Activated T-cell treated with anti-CD3 and anti-CD28 coated beads, Interleukin-2, amount 50 U/mL, for 24 hours (primary cell): ENCODE measurements at regions not wholly inside any gene's neighbourhood (a gene's known extent, or its start where the extent isn't known, plus 50 kb on each side); places are given as distances from the start of the nearest gene placed in this dataset.

Experiments
- DNase-seq: peaks from one replicate; pipeline ENCODE4 v3.0.0-alpha.2; 2020
- H3K27ac Mint-ChIP-seq: 2 replicates; pipeline ENCODE4 v1.8.0; 2020; ENCODE audit warnings: mild to moderate bottlenecking, mixed read lengths
- H3K27me3 Mint-ChIP-seq: 2 replicates; pipeline ENCODE4 v1.8.0; 2020; ENCODE audit warnings: mixed read lengths
- H3K36me3 Mint-ChIP-seq: 2 replicates; pipeline ENCODE4 v1.8.0; 2020; ENCODE audit warnings: low read depth, mixed read lengths
- H3K4me1 Mint-ChIP-seq: 2 replicates; pipeline ENCODE4 v1.8.0; 2020; ENCODE audit warnings: low read depth, mixed read lengths
- H3K4me3 Mint-ChIP-seq: 2 replicates; pipeline ENCODE4 v1.8.0; 2020; ENCODE audit warnings: mild to moderate bottlenecking, moderate library complexity, mixed read lengths
- H3K9me3 Mint-ChIP-seq: 2 replicates; pipeline ENCODE4 v1.8.0; 2020; ENCODE audit warnings: mixed read lengths

- peaks cover 10% of the 10 kb centered on the region for H3K27me3 Mint-ChIP-seq
- no peaks in the 10 kb centered on the region for H3K9me3 Mint-ChIP-seq
- H3K4me1 Mint-ChIP-seq, result no peaks in the 10 kb centered on the region
- no peak overlapping the region for H3K27ac Mint-ChIP-seq
- no peak overlapping the region for H3K4me3 Mint-ChIP-seq
- no peaks in the 10 kb centered on the region for H3K36me3 Mint-ChIP-seq
- DNase-seq, result no peak
These were observed 158.1 kb downstream of the RBFOX3 start for GRCh38 chr17:79452706-79453105.

- H3K27me3 Mint-ChIP-seq, result peaks cover 10% of the 10 kb centered on the region
- no peaks in the 10 kb centered on the region for H3K36me3 Mint-ChIP-seq
- H3K4me3 Mint-ChIP-seq, result no peak overlapping the region
- H3K4me1 Mint-ChIP-seq, result no peaks in the 10 kb centered on the region
- no peak overlapping the region for H3K27ac Mint-ChIP-seq
- no peak for DNase-seq
- H3K9me3 Mint-ChIP-seq, result no peaks in the 10 kb centered on the region
These were observed 159.7 kb downstream of the RBFOX3 start for GRCh38 chr17:79451167-79451566.

- Mint-ChIP-seq H3K9me3 (no peaks in the 10 kb centered on the region), H3K4me3 (no peak overlapping the region), H3K27me3 (peaks cover 2% of the 10 kb centered on the region), H3K27ac (no peak overlapping the region), H3K36me3 (no peaks in the 10 kb centered on the region), H3K4me1 (no peaks in the 10 kb centered on the region)
- no peak for DNase-seq
These were observed 164.3 kb downstream of the RBFOX3 start for GRCh38 chr17:79446399-79447009.

- Mint-ChIP-seq H3K4me3 (no peak overlapping the region), H3K4me1 (no peaks in the 10 kb centered on the region), H3K27ac (no peak overlapping the region), H3K27me3 (peaks cover 8% of the 10 kb centered on the region), H3K36me3 (no peaks in the 10 kb centered on the region), H3K9me3 (no peaks in the 10 kb centered on the region)
- no peak for DNase-seq
These were observed 166.7 kb downstream of the RBFOX3 start for GRCh38 chr17:79444198-79444597.

- H3K27me3 Mint-ChIP-seq, result peaks cover 7% of the 10 kb centered on the region
- no peak overlapping the region for H3K27ac Mint-ChIP-seq
- H3K4me3 Mint-ChIP-seq, result no peak overlapping the region
- no peak for DNase-seq
- H3K4me1 Mint-ChIP-seq, result no peaks in the 10 kb centered on the region
- no peaks in the 10 kb centered on the region for H3K36me3 Mint-ChIP-seq
- no peaks in the 10 kb centered on the region for H3K9me3 Mint-ChIP-seq
These were observed 167.8 kb downstream of the RBFOX3 start for GRCh38 chr17:79443026-79443425.

GRCh38 chr17:79441356-79442160 lies 169.3 kb downstream of the RBFOX3 start:
- no peaks in the 10 kb centered on the region for H3K9me3 Mint-ChIP-seq
- no peak for DNase-seq

GRCh38 chr17:79440251-79440650 lies 170.6 kb downstream of the RBFOX3 start:
- DNase-seq, result no peak
- H3K4me3 Mint-ChIP-seq, result no peak overlapping the region
- no peaks in the 10 kb centered on the region for H3K9me3 Mint-ChIP-seq
- peaks cover 10% of the 10 kb centered on the region for H3K27me3 Mint-ChIP-seq
- H3K36me3 Mint-ChIP-seq, result no peaks in the 10 kb centered on the region
- no peaks in the 10 kb centered on the region for H3K4me1 Mint-ChIP-seq
- H3K27ac Mint-ChIP-seq, result no peak overlapping the region

More at GRCh38 chr17:79441356-79442160, 169.3 kb downstream of the RBFOX3 start:
- no peaks in the 10 kb centered on the region for H3K4me1 Mint-ChIP-seq
- H3K27me3 Mint-ChIP-seq, result peaks cover 10% of the 10 kb centered on the region
- H3K4me3 Mint-ChIP-seq, result no peak overlapping the region
- no peaks in the 10 kb centered on the region for H3K36me3 Mint-ChIP-seq
- H3K27ac Mint-ChIP-seq, result no peak overlapping the region

- Mint-ChIP-seq H3K27me3 (peaks cover 10% of the 10 kb centered on the region), H3K36me3 (no peaks in the 10 kb centered on the region), H3K9me3 (no peaks in the 10 kb centered on the region), H3K27ac (no peak overlapping the region), H3K4me1 (no peaks in the 10 kb centered on the region), H3K4me3 (no peak overlapping the region)
- DNase-seq, result no peak
These were observed 171.4 kb downstream of the RBFOX3 start for GRCh38 chr17:79439493-79439892.

GRCh38 chr17:79438546-79439334 lies 172.1 kb downstream of the RBFOX3 start:
- Mint-ChIP-seq H3K4me3 (no peak overlapping the region), H3K4me1 (no peaks in the 10 kb centered on the region), H3K27me3 (peaks cover 10% of the 10 kb centered on the region), H3K9me3 (no peaks in the 10 kb centered on the region), H3K36me3 (no peaks in the 10 kb centered on the region), H3K27ac (no peak overlapping the region)
- DNase-seq, result no peak

- H3K27me3 Mint-ChIP-seq, result peaks cover 10% of the 10 kb centered on the region
- no peak overlapping the region for H3K4me3 Mint-ChIP-seq
- no peaks in the 10 kb centered on the region for H3K4me1 Mint-ChIP-seq
- no peak for DNase-seq
- H3K9me3 Mint-ChIP-seq, result no peaks in the 10 kb centered on the region
- H3K36me3 Mint-ChIP-seq, result no peaks in the 10 kb centered on the region
- no peak overlapping the region for H3K27ac Mint-ChIP-seq
These were observed 172.8 kb downstream of the RBFOX3 start for GRCh38 chr17:79438058-79438457.

GRCh38 chr17:79437081-79437480 lies 173.8 kb downstream of the RBFOX3 start:
- Mint-ChIP-seq H3K27ac (no peak overlapping the region), H3K4me3 (no peak overlapping the region), H3K9me3 (no peaks in the 10 kb centered on the region), H3K36me3 (no peaks in the 10 kb centered on the region), H3K27me3 (peaks cover 11% of the 10 kb centered on the region), H3K4me1 (no peaks in the 10 kb centered on the region)
- DNase-seq, result no peak

- no peak for DNase-seq
- peaks cover 16% of the 10 kb centered on the region for H3K27me3 Mint-ChIP-seq
- no peaks in the 10 kb centered on the region for H3K4me1 Mint-ChIP-seq
These were observed 174.9 kb downstream of the RBFOX3 start for GRCh38 chr17:79435962-79436361.

GRCh38 chr17:79435296-79435695 lies 175.6 kb downstream of the RBFOX3 start:
- Mint-ChIP-seq H3K27ac (no peak overlapping the region), H3K4me1 (no peaks in the 10 kb centered on the region), H3K9me3 (no peaks in the 10 kb centered on the region), H3K4me3 (no peak overlapping the region), H3K36me3 (no peaks in the 10 kb centered on the region), H3K27me3 (peaks cover 16% of the 10 kb centered on the region)
- no peak for DNase-seq

More at GRCh38 chr17:79435962-79436361, 174.9 kb downstream of the RBFOX3 start:
- Mint-ChIP-seq H3K36me3 (no peaks in the 10 kb centered on the region), H3K27ac (no peak overlapping the region), H3K4me3 (no peak overlapping the region), H3K9me3 (no peaks in the 10 kb centered on the region)

- Mint-ChIP-seq H3K27ac (no peak overlapping the region), H3K36me3 (no peaks in the 10 kb centered on the region), H3K4me1 (no peaks in the 10 kb centered on the region), H3K4me3 (no peak overlapping the region), H3K27me3 (peaks cover 12% of the 10 kb centered on the region), H3K9me3 (no peaks in the 10 kb centered on the region)
- DNase-seq, result no peak
These were observed 176.6 kb downstream of the RBFOX3 start for GRCh38 chr17:79434215-79434614.

- DNase-seq, result no peak
- Mint-ChIP-seq H3K4me1 (no peaks in the 10 kb centered on the region), H3K4me3 (no peak overlapping the region), H3K27me3 (peaks cover 17% of the 10 kb centered on the region), H3K9me3 (no peaks in the 10 kb centered on the region), H3K27ac (no peak overlapping the region), H3K36me3 (no peaks in the 10 kb centered on the region)
These were observed 177.5 kb downstream of the RBFOX3 start for GRCh38 chr17:79433379-79433778.
